Adrenal gland (tissue), 9 donors: ENCODE measurements at regions not wholly inside any gene's neighbourhood (a gene's known extent, or its start where the extent isn't known, plus 50 kb on each side); places are given as distances from the start of the nearest gene placed in this dataset.

ENCODE experiments used
- DNase-seq, 7 donors: peaks; one replicate each; pipeline ENCODE4 v3.0.0-alpha.2; 2019 to 2020
- H3K27ac ChIP-seq, 5 donors: fragments of 200-600 bp; sonication (generic) in 4 of 5; 1 replicate in 3 of 5; 2 replicates in 2 of 5; pipeline versions ENCODE4 v1.5.1 to v1.8.0; 2016 to 2020; ENCODE audit warnings: mild to moderate bottlenecking in 1 of 5
- H3K27me3 ChIP-seq: fragments of 200-600 bp; 2 replicates; pipeline ENCODE4 v1.8.0; 2021
- H3K36me3 ChIP-seq, 2 donors: fragments of 200-600 bp; replicated peaks in 1 of 2; 1 replicate in 1 of 2; 2 replicates in 1 of 2; pipeline versions ENCODE4 v1.5.1 to v1.8.0; 2018 to 2022
- H3K4me1 ChIP-seq, 2 donors: fragments of 200-600 bp; replicated peaks in 1 of 2; 1 replicate in 1 of 2; 2 replicates in 1 of 2; pipeline versions ENCODE4 v1.5.1 to v1.8.0; 2018 to 2021
- H3K4me3 ChIP-seq, 4 donors: fragments of 200-600 bp; sonication (generic) in 3 of 4; one replicate each; pipeline ENCODE4 v1.5.1; 2016 to 2018
- H3K9me3 ChIP-seq, 3 donors: fragments of 200-600 bp; sonication (generic) in 1 of 3; replicated peaks in 1 of 3; 1 replicate in 2 of 3; 2 replicates in 1 of 3; pipeline versions ENCODE4 v1.5.1 to v1.8.0; 2016 to 2021
- POLR2A ChIP-seq, 2 donors: fragments of 450-650 bp; IDR thresholded peaks; one replicate each; pipeline ENCODE4 v1.6.1; 2017; ENCODE audit warnings: antibody characterized with exemption in 2 of 2, mild to moderate bottlenecking in 2 of 2, moderate library complexity in 1 of 2
- WGBS, 4 donors: extraction: QIAGEN DNeasy Blood & Tissue Kit in 2 of 4; methylation state at CpG; one replicate each; pipeline versions ENCODE4 v1.1.5 to v1.1.7; 2013 to 2017; 5-methylcytosine and 5-hydroxymethylcytosine counted together
- intact Hi-C, 2 donors: fragments of 100-400 bp; cut with DNase I; formaldehyde crosslinking; loops; one replicate each; pipeline versions ENCODE4 v1.14.1 to v1.15.0; 2022 to 2023
- TF ChIP-seq, protein P1 (sequence below), 6 experiments: fragments of 450-650 bp in 4 of 6; fragments of 200-600 bp in 2 of 6; sonication (generic) in 1 of 6; IDR thresholded peaks; 1 replicate in 5 of 6; 2 replicates in 1 of 6; pipeline versions ENCODE4 v1.5.1 to v1.8.0; 2016 to 2021; ENCODE audit warnings: antibody characterized with exemption in 6 of 6, mild to moderate bottlenecking in 2 of 6, moderate library complexity in 1 of 6
- donor health status: healthy with polysubstance abuse.
- donor health status: Bipolar disorder and iron deficiency.
- donor health status: DM: yes; HTN: yes; CAD: no.
- donor health status: DM: no; HTN: no; CAD: no.
- donor health status: DM: no; HTN: no; CAD: no.

DNA sequence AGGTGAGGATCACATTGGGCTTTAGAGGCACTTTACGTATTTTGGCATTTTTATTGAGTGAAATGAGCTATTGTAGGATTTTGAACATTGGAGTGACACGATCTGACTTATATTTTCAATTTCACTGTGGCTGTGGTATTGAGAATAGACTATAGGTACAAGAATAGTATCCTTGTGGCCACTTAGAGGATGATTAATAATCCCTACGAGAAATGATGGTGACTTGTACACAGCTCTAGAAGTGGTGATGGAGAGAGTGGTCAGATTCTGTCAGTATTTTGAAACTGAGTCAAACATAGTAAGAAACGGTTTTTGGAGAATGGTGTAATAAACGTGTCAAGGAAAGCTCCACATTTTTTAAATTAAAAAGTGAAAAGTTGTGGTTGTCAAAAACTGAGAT, 494.7 kb downstream of the EPHA5 start:
- no peaks in the 10 kb centered on the region for H3K36me3 ChIP-seq

DNA sequence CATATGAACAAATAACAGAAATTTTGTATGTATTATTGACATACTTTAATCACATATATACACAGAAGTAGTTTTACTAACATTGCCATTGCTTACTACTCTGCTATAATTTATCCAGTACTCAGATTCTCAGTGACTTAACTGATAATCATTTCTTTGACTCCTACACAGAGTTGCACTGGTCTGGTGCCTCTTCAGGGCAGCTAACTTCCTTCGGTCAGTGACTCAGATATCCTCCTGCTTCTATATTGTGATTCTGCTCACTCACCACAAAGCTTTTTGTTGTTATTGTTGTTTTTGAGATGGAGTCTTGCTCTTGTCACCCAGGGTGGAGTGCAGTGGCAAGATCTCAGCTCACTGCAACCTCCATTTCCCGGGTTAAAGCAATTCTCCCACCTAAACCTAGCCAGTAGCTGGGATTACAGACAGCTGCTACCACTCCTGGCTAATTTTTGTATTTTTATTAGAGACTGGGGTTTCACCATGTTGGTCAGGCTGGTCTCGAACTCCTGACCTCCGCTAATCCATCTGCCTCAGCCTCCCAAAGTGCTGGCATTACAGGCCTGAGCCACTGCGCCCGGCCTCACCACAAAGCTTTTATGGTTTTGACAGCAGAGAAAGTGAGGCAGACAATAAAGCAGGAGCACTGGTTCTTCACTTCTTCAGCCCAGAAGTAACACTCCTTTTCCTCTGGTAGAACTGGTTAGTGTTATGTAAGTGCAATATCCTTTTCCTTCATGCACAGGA, 499.3 kb downstream of the EPHA5 start:
- no peak for DNase-seq
- H3K27me3 ChIP-seq = no peaks in the 10 kb centered on the region
- no peak overlapping the region for H3K27ac ChIP-seq
- TF ChIP-seq, protein P1, sequence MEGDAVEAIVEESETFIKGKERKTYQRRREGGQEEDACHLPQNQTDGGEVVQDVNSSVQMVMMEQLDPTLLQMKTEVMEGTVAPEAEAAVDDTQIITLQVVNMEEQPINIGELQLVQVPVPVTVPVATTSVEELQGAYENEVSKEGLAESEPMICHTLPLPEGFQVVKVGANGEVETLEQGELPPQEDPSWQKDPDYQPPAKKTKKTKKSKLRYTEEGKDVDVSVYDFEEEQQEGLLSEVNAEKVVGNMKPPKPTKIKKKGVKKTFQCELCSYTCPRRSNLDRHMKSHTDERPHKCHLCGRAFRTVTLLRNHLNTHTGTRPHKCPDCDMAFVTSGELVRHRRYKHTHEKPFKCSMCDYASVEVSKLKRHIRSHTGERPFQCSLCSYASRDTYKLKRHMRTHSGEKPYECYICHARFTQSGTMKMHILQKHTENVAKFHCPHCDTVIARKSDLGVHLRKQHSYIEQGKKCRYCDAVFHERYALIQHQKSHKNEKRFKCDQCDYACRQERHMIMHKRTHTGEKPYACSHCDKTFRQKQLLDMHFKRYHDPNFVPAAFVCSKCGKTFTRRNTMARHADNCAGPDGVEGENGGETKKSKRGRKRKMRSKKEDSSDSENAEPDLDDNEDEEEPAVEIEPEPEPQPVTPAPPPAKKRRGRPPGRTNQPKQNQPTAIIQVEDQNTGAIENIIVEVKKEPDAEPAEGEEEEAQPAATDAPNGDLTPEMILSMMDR (IDR thresholded peaks at IDR 0.05) = no peak
- TF ChIP-seq POLR2A (IDR thresholded peaks at IDR 0.05) = no peak
- H3K9me3 ChIP-seq = peaks cover 0 to 9% (median 0%) of the 10 kb centered on the region in 3 donors
- H3K4me1 ChIP-seq = no peaks in the 10 kb centered on the region
- 86 to 88% (median 87%) methylated on average over 6 of the region's 6 CpGs for WGBS, 4 donors
- intact Hi-C loops = no loop called here
- H3K36me3 ChIP-seq = no peaks in the 10 kb centered on the region
- H3K4me3 ChIP-seq = no peak overlapping the region

More for the DNA sequence above, 494.7 kb downstream of the EPHA5 start:
- Histone ChIP-seq H3K4me3 (no peak overlapping the region), H3K4me1 (no peaks in the 10 kb centered on the region), H3K27me3 (no peaks in the 10 kb centered on the region), H3K9me3 (no peaks in the 10 kb centered on the region), H3K27ac (no peak overlapping the region)
- 53 to 61% (median 56%) methylated on average over 5 of the region's 5 CpGs for WGBS, 4 donors
- TF ChIP-seq, protein P1 (IDR thresholded peaks at IDR 0.05) = no peak
- TF ChIP-seq POLR2A (IDR thresholded peaks at IDR 0.05) = no peak
- DNase-seq = no peak
- intact Hi-C loops = no loop called here

DNA sequence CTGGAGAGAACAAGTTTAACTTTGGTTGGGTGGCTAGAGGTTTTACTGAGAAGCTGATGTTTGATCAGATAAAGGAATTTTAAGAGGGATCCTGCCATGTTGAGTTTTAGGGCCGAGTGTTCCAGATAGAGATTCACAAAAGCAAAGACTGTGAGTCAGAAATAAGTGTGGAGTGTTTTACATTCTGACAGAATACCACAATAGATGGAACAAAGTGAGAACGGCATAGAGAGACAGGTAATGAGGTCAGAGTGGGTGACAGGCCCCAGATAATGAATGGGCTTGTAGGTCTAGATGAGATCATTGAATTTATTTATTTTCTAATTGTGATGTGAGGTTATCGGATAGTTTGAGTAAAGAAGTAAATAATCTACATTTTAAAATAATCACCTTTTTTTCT, 502.6 kb downstream of the EPHA5 start:
- peaks cover 0 to 9% (median 0%) of the 10 kb centered on the region in 3 donors for H3K9me3 ChIP-seq
- no peak for TF ChIP-seq POLR2A (IDR thresholded peaks at IDR 0.05)
- TF ChIP-seq, protein P1 (IDR thresholded peaks at IDR 0.05) = no peak
- no peak for DNase-seq
- no peaks in the 10 kb centered on the region for H3K27me3 ChIP-seq
- H3K4me1 ChIP-seq = no peaks in the 10 kb centered on the region
- intact Hi-C loops = no loop called here
- WGBS, 4 donors = 68 to 77% (median 72%) methylated on average over 3 of the region's 3 CpGs
- no peak overlapping the region for H3K27ac ChIP-seq
- H3K4me3 ChIP-seq = no peak overlapping the region
- H3K36me3 ChIP-seq = no peaks in the 10 kb centered on the region

DNA sequence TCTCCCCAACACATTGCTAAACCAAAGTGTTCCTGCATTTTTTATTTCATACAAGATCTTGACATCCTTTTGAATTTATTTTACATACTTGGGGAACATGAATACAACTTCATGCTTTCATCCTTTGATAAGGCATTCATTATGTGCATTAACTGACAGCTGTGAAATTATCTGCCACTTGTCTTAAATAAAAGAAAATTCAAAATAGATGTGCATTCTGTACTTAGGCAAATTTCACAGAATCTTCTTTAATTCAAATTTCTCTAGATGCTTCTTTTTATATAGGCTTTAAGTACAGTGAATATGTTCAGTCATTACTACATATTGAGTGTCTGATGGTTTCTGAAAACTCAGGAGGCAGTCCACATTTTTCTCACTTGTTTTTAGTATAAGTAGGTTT, 518.1 kb downstream of the EPHA5 start:
- no peak overlapping the region for H3K4me3 ChIP-seq
- TF ChIP-seq, protein P1 (IDR thresholded peaks at IDR 0.05) = no peak
- no peak for TF ChIP-seq POLR2A (IDR thresholded peaks at IDR 0.05)
- no peaks in the 10 kb centered on the region for H3K4me1 ChIP-seq
- DNase-seq = no peak
- H3K9me3 ChIP-seq = no peaks in the 10 kb centered on the region
- no peaks in the 10 kb centered on the region for H3K27me3 ChIP-seq
- no peaks in the 10 kb centered on the region for H3K36me3 ChIP-seq
- no peak overlapping the region for H3K27ac ChIP-seq
- intact Hi-C loops = no loop called here
